ENCODE measurements at regions not wholly inside any gene's neighbourhood (a gene's known extent, or its start where the extent isn't known, plus 50 kb on each side); places are given as distances from the start of the nearest gene placed in this dataset.

DNA sequence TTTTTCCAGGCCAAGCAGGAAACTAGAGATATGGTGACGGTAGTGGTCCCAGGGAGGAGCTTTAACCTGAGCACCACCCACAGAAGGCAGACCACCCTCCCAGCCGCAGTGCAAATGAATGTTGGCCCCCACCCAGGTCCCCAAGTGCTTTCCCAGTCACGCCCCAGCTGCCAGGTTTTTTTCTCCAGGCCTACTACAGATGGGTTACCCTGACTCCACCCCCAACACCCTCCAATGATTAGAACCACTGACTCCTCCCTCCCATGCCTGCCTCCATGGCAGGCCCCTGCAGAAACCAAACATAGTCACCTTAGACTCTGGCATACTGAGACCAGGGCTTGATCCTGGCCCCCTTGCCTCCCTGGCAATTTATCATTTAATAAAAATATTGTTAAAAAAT is 58.7 kb upstream of the CHST1 start:
- Histone ChIP-seq H4K20me1 (replicated peaks; ENCODE audit: control insufficient read depth, extremely low read depth, insufficient read depth, low read length) (no peaks in the 10 kb centered on the region), H3K4me3 (replicated peaks in 1 of 3; ENCODE audit: insufficient read depth in 1 of 3, low read depth in 1 of 3, low read length in 3 of 3) (no peak overlapping the region), H2AFZ (ENCODE audit: low read depth, low read length) (no peak overlapping the region), H3K9ac (replicated peaks; ENCODE audit: extremely low read depth, insufficient read depth, low read length) (no peak overlapping the region), H3K4me2 (ENCODE audit: insufficient read depth, low read length) (no peak overlapping the region), H3K36me3 (ENCODE audit: control insufficient read depth in 2 of 2, extremely low read depth in 1 of 2, insufficient read depth in 2 of 2, low read length in 2 of 2) (no peaks in the 10 kb centered on the region), H3K4me1 (ENCODE audit: control insufficient read depth, extremely low read depth, insufficient read depth, low read length) (no peaks in the 10 kb centered on the region), H3K27ac (ENCODE audit: insufficient read depth, low read depth, low read length) (no peak overlapping the region), H3K79me2 (ENCODE audit: control insufficient read depth, insufficient read depth, low read length) (no peaks in the 10 kb centered on the region), H3K9me1 (replicated peaks; ENCODE audit: control insufficient read depth, extremely low read depth, insufficient read depth, low read length) (no peaks in the 10 kb centered on the region), H3K9me3 (replicated peaks; ENCODE audit: control insufficient read depth, insufficient read depth, low read length) (no peaks in the 10 kb centered on the region), H3K27me3 (ENCODE audit: control insufficient read depth in 2 of 2, insufficient read depth in 2 of 2, low read length in 2 of 2) (peaks cover 0 to 3% of the 10 kb centered on the region in 2 experiments)
- no peak for FAIRE-seq
- POLR2A ChIA-PET, result no interaction called here
- no peak for TF ChIP-seq EZH2 (IDR thresholded peaks at IDR 0.05; ENCODE audit: borderline replicate concordance, low read depth, low read length, severe bottlenecking)
- TF ChIP-seq, protein P1, sequence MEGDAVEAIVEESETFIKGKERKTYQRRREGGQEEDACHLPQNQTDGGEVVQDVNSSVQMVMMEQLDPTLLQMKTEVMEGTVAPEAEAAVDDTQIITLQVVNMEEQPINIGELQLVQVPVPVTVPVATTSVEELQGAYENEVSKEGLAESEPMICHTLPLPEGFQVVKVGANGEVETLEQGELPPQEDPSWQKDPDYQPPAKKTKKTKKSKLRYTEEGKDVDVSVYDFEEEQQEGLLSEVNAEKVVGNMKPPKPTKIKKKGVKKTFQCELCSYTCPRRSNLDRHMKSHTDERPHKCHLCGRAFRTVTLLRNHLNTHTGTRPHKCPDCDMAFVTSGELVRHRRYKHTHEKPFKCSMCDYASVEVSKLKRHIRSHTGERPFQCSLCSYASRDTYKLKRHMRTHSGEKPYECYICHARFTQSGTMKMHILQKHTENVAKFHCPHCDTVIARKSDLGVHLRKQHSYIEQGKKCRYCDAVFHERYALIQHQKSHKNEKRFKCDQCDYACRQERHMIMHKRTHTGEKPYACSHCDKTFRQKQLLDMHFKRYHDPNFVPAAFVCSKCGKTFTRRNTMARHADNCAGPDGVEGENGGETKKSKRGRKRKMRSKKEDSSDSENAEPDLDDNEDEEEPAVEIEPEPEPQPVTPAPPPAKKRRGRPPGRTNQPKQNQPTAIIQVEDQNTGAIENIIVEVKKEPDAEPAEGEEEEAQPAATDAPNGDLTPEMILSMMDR (IDR thresholded peaks at IDR 0.05; ENCODE audit: extremely low read depth in 1 of 2, insufficient read depth in 1 of 2, low read depth in 1 of 2, low read length in 2 of 2), result no peak
- TF ChIP-seq FOS (IDR thresholded peaks at IDR 0.05; ENCODE audit: borderline replicate concordance, insufficient read depth, low read length), result no peak
- TF ChIP-seq, protein P2, sequence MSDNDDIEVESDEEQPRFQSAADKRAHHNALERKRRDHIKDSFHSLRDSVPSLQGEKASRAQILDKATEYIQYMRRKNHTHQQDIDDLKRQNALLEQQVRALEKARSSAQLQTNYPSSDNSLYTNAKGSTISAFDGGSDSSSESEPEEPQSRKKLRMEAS (IDR thresholded peaks at IDR 0.05; ENCODE audit: insufficient read depth, insufficient read length), result no peak
- no peak for TF ChIP-seq POLR2AphosphoS5 (IDR thresholded peaks at IDR 0.05; ENCODE audit: insufficient read depth, low read depth, low read length)
- TF ChIP-seq GATA2 (IDR thresholded peaks at IDR 0.05; ENCODE audit: insufficient read depth, insufficient read length, low read depth, low read length), result no peak
- no peak for TF ChIP-seq MYC (IDR thresholded peaks at IDR 0.05; ENCODE audit: low read depth, low read length)
- TF ChIP-seq POLR2A (IDR thresholded peaks at IDR 0.05; ENCODE audit: low read depth, low read length), result no peak
- TF ChIP-seq JUN (IDR thresholded peaks at IDR 0.05; ENCODE audit: borderline replicate concordance, insufficient read depth, insufficient read length, low read depth), result no peak
- CTCF ChIA-PET, result interaction anchor here (0.8 kb wide), 1 partner anchor 48 kb away, joined by 3 read pairs; no protein-coding TSS in a partner anchor
- dilution Hi-C loops (cut with MboI; ENCODE audit: extremely low pct_ligation_motif_present, low sequenced_read_pairs), result no loop called here
- intact Hi-C loops (cut with micrococcal nuclease), result no loop called here
- BruUV-seq (replicated peaks), result no TSS peak
- no peak for DNase-seq (ENCODE audit: low read depth, low spot score)

All from endothelial cell of umbilical vein (primary cell).